Karpas-422 (cell line): ENCODE measurements at regions not wholly inside any gene's neighbourhood (a gene's known extent, or its start where the extent isn't known, plus 50 kb on each side); places are given as distances from the start of the nearest gene placed in this dataset.

Experiments used
- DNase-seq: peaks from one replicate; pipeline ENCODE4 v3.0.0-alpha.2; 2015
- H2AFZ ChIP-seq: fragments of 200-600 bp; sonication (generic); 2 replicates; pipeline ENCODE4 v1.6.1; 2014; ENCODE audit warnings: antibody characterized with exemption, low read length, mixed read lengths
- H3K27ac ChIP-seq: fragments of 200-600 bp; sonication (generic); 2 replicates; pipeline ENCODE4 v1.5.1; 2014; ENCODE audit warnings: mild to moderate bottlenecking, low read length, moderate library complexity
- H3K27me3 ChIP-seq: fragments of 200-600 bp; sonication (generic); 2 replicates; pipeline ENCODE4 v1.6.1; 2014; ENCODE audit warnings: low read length, mixed read lengths
- H3K36me3 ChIP-seq: fragments of 200-600 bp; sonication (generic); 2 replicates; pipeline ENCODE4 v1.6.1; 2014; ENCODE audit warnings: low read length, mixed read lengths; ENCODE audit not compliant: insufficient read depth
- H3K4me1 ChIP-seq: fragments of 200-600 bp; sonication (generic); 2 replicates; pipeline ENCODE4 v1.6.1; 2014; ENCODE audit warnings: mild to moderate bottlenecking, low read length, mixed read lengths
- H3K4me2 ChIP-seq: fragments of 200-600 bp; sonication (generic); 2 replicates; pipeline ENCODE4 v1.6.1; 2014; ENCODE audit warnings: low read length, low read depth, mild to moderate bottlenecking; ENCODE audit not compliant: poor library complexity, severe bottlenecking
- H3K4me3 ChIP-seq: fragments of 200-600 bp; sonication (generic); 2 replicates; pipeline ENCODE4 v1.5.1; 2014; ENCODE audit warnings: mild to moderate bottlenecking, antibody characterized with exemption, low read length, mixed read lengths
- H3K79me2 ChIP-seq: fragments of 200-600 bp; sonication (generic); 2 replicates; pipeline ENCODE4 v1.6.1; 2014; ENCODE audit warnings: mild to moderate bottlenecking, low read length, mixed read lengths
- H3K9ac ChIP-seq: fragments of 200-600 bp; sonication (generic); 2 replicates; pipeline ENCODE4 v1.6.0; 2014; ENCODE audit warnings: low read length
- H3K9me2 ChIP-seq: fragments of 200-600 bp; sonication (generic), shearing (Covaris generic); replicated peaks from 2 replicates; pipeline ENCODE4 v1.6.0; 2014; ENCODE audit warnings: mild to moderate bottlenecking, low read length, moderate library complexity; ENCODE audit not compliant: insufficient read depth
- H3K9me3 ChIP-seq: fragments of 300-700, 200-600 bp; sonication (generic); 2 replicates; pipeline ENCODE4 v1.6.1; 2014; ENCODE audit warnings: low read length, mixed read lengths
- H4K20me1 ChIP-seq: fragments of 200-600 bp; sonication (generic); 2 replicates; pipeline ENCODE4 v1.6.1; 2014; ENCODE audit warnings: mild to moderate bottlenecking, antibody characterized with exemption, low read length, low read depth; ENCODE audit not compliant: insufficient read depth

- no peaks in the 10 kb centered on the region for H3K79me2 ChIP-seq
Measured at GRCh38 chr10:131816157-131816775, 84.5 kb upstream of the PPP2R2D start.

GRCh38 chr10:131816941-131817700 is 83.7 kb upstream of the PPP2R2D start:
- DNase-seq = no peak
- H3K4me1 ChIP-seq = no peaks in the 10 kb centered on the region
- H3K27me3 ChIP-seq = no peaks in the 10 kb centered on the region
- no peaks in the 10 kb centered on the region for H3K9me2 ChIP-seq
- no peak overlapping the region for H3K4me3 ChIP-seq
- H3K79me2 ChIP-seq = no peaks in the 10 kb centered on the region
- H3K9me3 ChIP-seq = no peaks in the 10 kb centered on the region
- no peak overlapping the region for H3K27ac ChIP-seq
- H4K20me1 ChIP-seq = no peaks in the 10 kb centered on the region
- no peak overlapping the region for H2AFZ ChIP-seq
- no peaks in the 10 kb centered on the region for H3K36me3 ChIP-seq
- H3K9ac ChIP-seq = no peak overlapping the region
- H3K4me2 ChIP-seq = no peak overlapping the region

More at GRCh38 chr10:131816157-131816775, 84.5 kb upstream of the PPP2R2D start:
- Histone ChIP-seq H3K27ac (no peak overlapping the region), H3K9ac (no peak overlapping the region), H3K4me2 (no peak overlapping the region), H2AFZ (no peak overlapping the region), H3K9me3 (no peaks in the 10 kb centered on the region), H3K36me3 (no peaks in the 10 kb centered on the region), H3K4me1 (no peaks in the 10 kb centered on the region), H4K20me1 (no peaks in the 10 kb centered on the region), H3K27me3 (no peaks in the 10 kb centered on the region), H3K4me3 (no peak overlapping the region), H3K9me2 (no peaks in the 10 kb centered on the region)
- no peak for DNase-seq

GRCh38 chr10:131817866-131818509 is 82.8 kb upstream of the PPP2R2D start:
- Histone ChIP-seq H2AFZ (no peak overlapping the region), H3K4me2 (no peak overlapping the region), H3K27me3 (no peaks in the 10 kb centered on the region), H4K20me1 (no peaks in the 10 kb centered on the region), H3K9me3 (no peaks in the 10 kb centered on the region), H3K36me3 (no peaks in the 10 kb centered on the region), H3K9me2 (no peaks in the 10 kb centered on the region), H3K4me3 (no peak overlapping the region), H3K79me2 (no peaks in the 10 kb centered on the region), H3K9ac (no peak overlapping the region), H3K4me1 (no peaks in the 10 kb centered on the region), H3K27ac (no peak overlapping the region)
- DNase-seq = no peak

GRCh38 chr10:131818510-131819234 is 82.1 kb upstream of the PPP2R2D start:
- H3K9ac ChIP-seq = no peak overlapping the region
- no peaks in the 10 kb centered on the region for H3K36me3 ChIP-seq
- no peak for DNase-seq

GRCh38 chr10:131819241-131820072 is 81.4 kb upstream of the PPP2R2D start:
- Histone ChIP-seq H3K4me2 (no peak overlapping the region), H3K4me3 (no peak overlapping the region), H3K9ac (no peak overlapping the region), H3K36me3 (no peaks in the 10 kb centered on the region), H3K79me2 (no peaks in the 10 kb centered on the region), H3K27ac (no peak overlapping the region), H3K27me3 (no peaks in the 10 kb centered on the region), H3K9me3 (no peaks in the 10 kb centered on the region), H4K20me1 (no peaks in the 10 kb centered on the region), H3K9me2 (no peaks in the 10 kb centered on the region), H3K4me1 (no peaks in the 10 kb centered on the region), H2AFZ (no peak overlapping the region)
- DNase-seq = no peak

More at GRCh38 chr10:131818510-131819234, 82.1 kb upstream of the PPP2R2D start:
- H3K27me3 ChIP-seq = no peaks in the 10 kb centered on the region
- no peak overlapping the region for H2AFZ ChIP-seq
- H3K4me1 ChIP-seq = no peaks in the 10 kb centered on the region
- H3K79me2 ChIP-seq = no peaks in the 10 kb centered on the region
- H3K9me3 ChIP-seq = no peaks in the 10 kb centered on the region
- no peak overlapping the region for H3K4me3 ChIP-seq
- no peaks in the 10 kb centered on the region for H3K9me2 ChIP-seq
- no peak overlapping the region for H3K4me2 ChIP-seq
- no peaks in the 10 kb centered on the region for H4K20me1 ChIP-seq
- no peak overlapping the region for H3K27ac ChIP-seq

GRCh38 chr10:131820626-131821025 is 80.2 kb upstream of the PPP2R2D start:
- no peak overlapping the region for H3K9ac ChIP-seq
- H3K36me3 ChIP-seq = no peaks in the 10 kb centered on the region

DNA sequence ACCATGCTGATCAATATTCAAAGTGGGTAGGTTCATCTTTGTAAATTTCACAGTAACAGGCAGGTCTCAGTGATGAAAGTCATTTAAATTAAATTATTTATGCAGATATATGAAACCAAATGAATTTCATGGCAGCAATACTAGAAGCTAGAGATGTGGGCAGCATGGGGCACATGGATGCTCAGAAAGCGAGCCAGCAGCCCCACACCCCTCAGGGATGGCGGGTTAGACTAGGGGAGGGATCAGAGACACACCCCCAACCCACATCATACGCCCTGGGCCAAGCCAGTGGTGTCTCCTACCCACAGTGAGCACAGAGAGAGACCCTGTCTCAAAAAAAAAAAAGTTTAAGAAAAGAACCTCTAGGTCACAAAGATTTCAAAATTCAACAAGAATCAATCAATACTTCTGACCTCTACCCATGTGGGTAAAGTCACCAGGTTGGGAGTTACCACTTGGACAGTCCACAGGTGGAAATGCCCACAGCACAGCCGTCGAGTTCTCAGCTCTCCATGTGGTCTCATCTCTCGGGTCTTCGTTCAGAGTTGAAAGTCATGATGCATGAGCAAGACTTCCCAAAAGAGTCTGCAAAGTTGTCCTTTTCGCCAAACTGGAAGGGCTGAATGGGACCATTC is 79.3 kb upstream of the PPP2R2D start:
- no peak overlapping the region for H3K27ac ChIP-seq
- H3K9ac ChIP-seq = no peak overlapping the region
- H2AFZ ChIP-seq = no peak overlapping the region
- no peaks in the 10 kb centered on the region for H3K27me3 ChIP-seq
- no peaks in the 10 kb centered on the region for H3K36me3 ChIP-seq
- H4K20me1 ChIP-seq = no peaks in the 10 kb centered on the region
- no peaks in the 10 kb centered on the region for H3K9me3 ChIP-seq
- H3K4me3 ChIP-seq = no peak overlapping the region
- H3K4me1 ChIP-seq = no peaks in the 10 kb centered on the region
- no peak for DNase-seq
- no peaks in the 10 kb centered on the region for H3K79me2 ChIP-seq
- H3K9me2 ChIP-seq = no peaks in the 10 kb centered on the region
- no peak overlapping the region for H3K4me2 ChIP-seq

More at GRCh38 chr10:131820626-131821025, 80.2 kb upstream of the PPP2R2D start:
- Histone ChIP-seq H3K27ac (no peak overlapping the region), H3K27me3 (no peaks in the 10 kb centered on the region), H2AFZ (no peak overlapping the region), H3K4me2 (no peak overlapping the region), H3K9me3 (no peaks in the 10 kb centered on the region), H3K4me3 (no peak overlapping the region), H3K4me1 (no peaks in the 10 kb centered on the region), H3K79me2 (no peaks in the 10 kb centered on the region), H4K20me1 (no peaks in the 10 kb centered on the region), H3K9me2 (no peaks in the 10 kb centered on the region)
- no peak for DNase-seq
